GM04503 (cell line): ENCODE measurements at regions not wholly inside any gene's neighbourhood (a gene's known extent, or its start where the extent isn't known, plus 50 kb on each side); places are given as distances from the start of the nearest gene placed in this dataset.
"Not testable (repeated sequence)": the region's sequence is repeated elsewhere in the genome, so short reads cannot be mapped to it uniquely, and the experiment has no call there.

ENCODE experiments used
- DNase-seq: peaks from one replicate; pipeline ENCODE4 v3.0.0-alpha.2; 2012; ENCODE audit warnings: low read depth

DNA sequence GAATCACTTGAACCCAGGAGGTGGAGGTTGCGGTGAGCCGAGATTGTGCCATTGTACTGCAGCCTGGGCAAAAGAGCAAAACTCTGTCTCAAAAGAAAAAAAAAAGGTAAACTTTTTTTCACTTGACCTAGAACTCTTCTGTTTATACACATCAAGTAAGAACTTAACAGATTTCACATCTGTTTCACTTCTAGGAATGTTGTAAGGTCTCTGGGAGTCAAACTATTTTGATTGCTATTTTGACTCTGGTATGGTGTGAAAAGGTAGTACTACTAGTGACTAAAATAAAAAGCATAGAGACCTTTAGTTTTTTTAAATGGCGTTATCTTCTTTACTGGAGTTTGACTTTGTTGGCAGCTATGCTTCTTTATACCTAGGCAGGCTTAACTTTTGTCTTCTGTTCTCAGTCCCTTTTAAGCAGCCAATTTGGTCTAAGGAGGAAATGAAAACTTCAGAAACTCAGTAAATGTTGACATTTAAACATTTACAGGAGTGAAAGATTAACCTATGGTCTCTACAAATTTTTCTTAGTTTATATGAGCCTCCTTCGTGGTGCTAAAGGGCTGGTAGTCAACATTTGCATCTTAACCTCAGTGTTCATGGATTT lies 84.7 kb downstream of the METTL2B start:
- not testable (repeated sequence) for DNase-seq

DNA sequence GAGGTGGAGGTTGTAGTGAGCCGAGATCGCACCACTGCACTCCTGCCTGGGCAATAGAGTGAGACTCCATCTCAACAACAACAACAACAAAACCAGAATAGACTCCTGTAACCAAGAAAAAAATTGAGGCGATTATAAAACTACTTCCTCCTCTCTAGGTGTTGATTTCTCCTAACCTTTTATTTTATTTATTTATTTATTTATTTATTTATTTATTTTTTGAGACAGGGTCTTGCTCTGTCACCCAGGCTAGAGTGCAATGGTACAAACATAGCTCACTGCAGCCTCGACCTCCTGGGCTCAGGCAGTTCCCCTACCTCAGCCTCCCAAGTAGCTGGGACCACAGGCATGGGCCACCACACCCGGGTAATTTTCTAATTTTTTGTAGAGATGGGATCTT lies 86.2 kb downstream of the METTL2B start:
- DNase-seq, result not testable (repeated sequence)

DNA sequence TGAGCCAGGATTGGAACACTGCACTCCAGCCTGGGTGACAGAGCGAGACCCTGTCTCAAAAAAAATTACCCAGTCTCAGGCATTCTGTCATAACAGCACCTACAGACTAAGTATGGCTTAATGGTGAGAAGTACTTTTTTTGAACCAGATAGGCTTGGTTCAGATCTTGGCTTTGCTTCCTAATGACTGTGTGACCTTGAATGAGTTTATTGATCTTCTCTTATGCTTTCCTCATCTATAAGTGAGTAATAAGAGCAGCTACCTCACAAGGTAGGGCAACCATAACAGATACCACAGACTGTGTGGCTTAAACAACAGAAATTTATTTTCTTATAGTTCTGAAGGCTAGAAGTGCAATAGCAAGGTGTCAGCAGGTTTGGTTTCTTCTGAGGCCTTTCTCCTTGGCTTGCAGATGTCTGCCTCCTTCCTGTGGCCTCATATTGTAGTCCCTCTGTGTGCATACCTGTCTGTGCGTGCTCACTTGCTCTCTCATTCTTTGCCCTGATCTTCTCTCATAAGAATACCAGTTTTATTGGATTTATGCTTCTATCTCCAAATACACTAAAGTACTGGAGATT lies 87.7 kb downstream of the METTL2B start:
- DNase-seq, result not testable (repeated sequence)

DNA sequence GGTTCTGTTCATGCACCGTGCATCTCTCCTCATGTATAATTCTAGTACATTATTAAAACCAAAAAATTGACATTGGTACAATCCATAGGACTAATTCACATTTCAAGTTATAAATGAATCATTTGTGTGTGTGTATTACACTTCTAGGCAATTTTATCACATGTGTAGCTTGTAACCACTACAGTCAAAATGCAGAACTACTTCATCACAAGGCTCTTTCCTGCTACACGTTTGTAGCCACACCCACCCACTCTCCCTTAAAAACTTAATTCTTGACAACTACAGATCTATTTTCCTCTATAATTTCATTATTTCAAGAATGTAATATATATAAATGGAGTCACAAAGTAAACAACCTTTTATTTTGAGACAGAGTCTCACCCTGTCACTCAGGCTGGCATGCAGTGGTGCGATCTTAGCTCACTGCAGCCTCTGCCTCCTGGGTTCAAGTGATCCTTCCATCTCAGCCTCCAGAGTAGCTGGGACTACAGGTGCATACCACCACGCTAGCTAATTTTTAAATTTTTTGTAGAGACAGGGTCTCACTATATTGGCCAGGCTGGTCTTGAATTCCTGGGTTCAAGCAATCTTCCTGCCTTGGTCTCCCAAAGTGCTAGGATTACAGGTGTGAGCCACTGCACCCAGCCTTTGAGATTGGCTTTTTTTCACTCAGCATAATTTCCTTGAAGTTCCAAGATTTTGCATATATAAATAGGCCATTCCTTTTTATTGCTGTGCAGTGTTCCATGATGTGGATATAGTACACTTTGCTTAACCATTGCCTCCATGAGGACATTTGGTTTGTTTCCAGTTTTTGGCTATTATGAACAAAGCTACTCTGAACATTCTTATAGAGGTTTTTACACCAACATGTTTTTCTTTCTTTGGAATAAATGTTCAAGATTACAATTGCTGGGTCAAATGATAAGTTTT lies 88.7 kb downstream of the METTL2B start:
- DNase-seq, result not testable (repeated sequence)

DNA sequence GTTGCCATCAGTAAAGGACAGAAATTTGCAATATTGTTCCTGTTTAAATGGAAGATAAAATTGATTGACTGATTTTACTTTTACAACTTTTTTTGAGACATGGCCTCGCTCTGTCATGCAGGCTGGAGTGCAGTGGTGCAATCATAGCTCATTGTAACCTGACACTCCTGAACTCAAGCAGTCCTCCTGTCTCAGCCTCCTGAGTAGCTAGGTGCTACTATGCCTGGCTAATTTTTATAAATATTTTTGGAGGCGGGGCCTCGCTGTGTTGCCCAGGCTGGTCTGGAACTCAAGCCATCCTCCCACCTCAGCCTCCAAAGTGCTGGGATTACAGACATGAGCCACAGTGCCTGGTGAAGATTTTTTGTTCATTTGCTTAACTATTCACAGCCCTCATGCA lies 96.8 kb upstream of the GARIN1A start:
- not testable (repeated sequence) for DNase-seq

DNA sequence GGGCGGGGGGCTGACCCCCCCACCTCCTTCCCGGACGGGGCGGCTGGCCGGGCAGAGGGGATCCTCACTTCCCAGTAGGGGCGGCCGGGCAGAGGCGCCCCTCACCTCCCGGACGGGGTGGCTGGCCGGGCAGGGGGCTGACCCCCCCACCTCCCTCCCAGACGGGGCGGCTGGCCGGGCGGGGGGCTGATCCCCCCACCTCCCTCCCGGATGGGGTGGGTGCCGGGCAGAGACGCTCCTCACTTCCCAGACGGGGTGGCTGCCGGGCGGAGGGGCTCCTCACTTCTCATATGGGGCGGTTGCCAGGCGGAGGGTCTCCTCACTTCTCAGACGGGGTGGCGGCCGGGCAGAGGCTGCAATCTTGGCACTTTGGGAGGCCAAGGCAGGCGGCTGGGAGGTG lies 95.1 kb upstream of the GARIN1A start:
- DNase-seq, result not testable (repeated sequence)

DNA sequence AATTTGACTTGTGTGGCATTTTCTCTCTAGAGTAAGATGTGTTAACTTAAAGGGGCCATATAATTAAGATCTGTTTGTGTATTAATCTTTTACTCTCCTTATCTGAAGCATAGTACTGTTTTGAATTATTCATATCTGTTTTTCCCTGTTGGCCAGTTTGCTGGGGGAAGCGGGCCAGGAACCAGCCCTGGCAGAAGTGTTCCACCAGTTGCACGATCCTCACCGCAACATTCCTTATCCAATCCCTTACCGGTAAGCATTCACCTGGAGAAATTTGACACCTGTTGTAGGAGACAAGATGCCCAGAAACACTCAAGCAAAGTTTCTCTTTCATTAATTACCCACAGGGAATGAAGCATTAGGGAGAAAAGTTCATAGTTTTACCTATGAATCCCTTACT lies 92.2 kb upstream of the GARIN1A start:
- DNase-seq, result not testable (repeated sequence)

DNA sequence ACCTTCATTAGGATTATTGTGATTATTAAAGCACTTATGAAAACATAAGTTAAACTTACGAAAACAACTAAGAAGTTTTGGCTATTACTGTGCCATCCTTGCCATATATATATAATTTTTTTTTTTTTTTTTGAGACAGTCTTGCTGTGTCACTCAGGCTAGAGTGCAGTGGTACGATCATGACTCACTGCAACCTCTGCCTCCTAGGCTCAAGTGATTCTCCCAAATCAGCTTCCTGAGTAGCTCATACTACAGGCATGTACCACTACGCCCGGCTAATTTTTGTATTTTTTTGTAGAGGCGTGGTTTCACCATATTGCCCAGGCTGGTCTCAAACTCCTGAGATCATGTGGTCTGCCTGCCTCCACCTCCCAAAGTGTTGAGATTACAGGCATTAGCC lies 91.0 kb upstream of the GARIN1A start:
- peak; percentile 26 for DNase-seq

DNA sequence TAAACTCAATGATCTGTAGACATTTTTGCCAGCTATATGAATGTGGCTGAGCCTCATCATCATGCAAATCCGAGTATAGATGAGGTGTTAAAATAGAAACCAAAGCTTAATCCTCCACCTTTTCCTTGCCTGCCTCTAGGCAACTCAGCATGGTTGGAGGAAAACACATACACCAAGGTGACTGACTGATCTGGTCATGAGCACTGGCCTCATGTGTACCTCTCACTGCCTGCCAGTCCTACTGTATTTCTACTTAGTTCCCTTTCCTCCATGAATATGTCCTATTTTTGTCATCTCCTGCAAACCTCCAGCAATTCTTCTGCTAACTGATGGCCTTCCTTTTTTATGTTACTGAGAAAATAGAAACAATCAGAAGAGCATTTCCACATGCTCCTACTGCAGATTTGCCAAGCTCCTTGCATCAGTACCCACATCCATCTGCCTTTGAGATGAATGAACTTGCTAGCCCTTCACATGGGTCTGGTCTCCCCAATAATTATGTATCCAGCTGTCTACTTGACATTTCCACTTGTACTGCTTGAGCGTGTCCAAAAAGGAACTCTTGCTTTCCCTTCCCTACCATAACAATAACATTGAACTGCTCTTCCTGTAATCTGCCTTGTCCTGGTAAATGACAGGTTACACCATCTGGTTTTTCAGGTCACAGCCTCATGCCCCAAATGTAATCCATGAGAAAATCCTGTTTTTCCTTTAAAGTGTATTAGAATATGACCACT lies 90.1 kb upstream of the GARIN1A start:
- DNase-seq, result not testable (repeated sequence)

DNA sequence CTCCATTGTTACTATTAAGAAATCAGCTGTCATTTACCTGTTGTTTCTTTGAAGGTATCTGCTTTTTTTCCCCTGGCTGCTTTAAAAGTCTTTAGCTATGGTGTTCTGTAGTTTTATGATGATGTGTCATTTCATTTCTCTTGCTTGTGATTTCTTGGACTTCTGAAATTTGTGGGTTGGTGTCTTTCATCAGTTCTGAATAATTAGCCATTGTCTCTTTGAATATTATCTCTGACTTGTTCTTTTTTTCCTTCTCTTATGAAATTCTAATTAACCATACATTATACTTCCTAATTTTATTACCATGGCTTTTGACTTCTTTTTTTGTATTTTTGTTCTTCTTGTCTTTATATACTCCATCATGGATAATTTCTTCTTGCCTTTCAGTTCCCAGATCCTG lies 85.4 kb upstream of the GARIN1A start:
- DNase-seq, result not testable (repeated sequence)

DNA sequence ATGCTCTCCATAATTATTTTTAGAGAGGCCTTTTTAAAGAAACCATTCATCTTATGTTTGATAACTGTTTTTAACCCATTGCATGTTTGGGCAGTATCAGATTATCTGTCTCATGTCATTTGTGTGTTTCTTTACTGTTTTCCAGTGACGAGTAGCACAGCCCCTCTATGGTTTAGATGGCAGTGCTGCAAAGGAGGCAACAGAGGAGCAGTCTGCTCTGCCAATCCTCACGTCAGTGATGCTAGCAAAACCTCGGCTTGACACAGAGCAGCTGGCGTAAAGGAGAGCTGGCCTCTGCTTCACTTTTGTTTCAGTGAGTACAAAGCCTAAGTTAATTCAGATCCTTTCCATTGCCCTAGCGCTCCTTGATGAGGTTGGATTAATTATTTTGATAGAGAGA lies 80.4 kb upstream of the GARIN1A start:
- no peak for DNase-seq

DNA sequence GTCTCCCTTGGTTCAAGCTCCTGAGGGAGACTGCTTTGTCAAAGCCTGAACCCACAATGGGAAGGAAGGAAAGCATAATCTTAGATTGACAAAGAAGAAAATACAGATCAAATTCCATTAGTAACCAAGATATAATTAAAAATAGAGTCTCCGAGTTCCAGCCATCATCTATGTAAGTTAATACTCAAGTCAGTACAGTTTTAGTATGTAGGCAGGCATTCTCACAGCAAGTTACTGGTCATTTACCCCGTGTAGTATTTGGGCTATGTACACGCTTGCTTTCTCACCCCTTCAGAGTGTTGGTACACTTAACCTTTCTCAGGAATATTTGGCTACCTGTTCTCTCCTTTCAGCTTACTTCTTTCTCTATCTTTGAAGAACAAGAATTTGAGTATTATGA lies 79.9 kb upstream of the GARIN1A start:
- not testable (repeated sequence) for DNase-seq

DNA sequence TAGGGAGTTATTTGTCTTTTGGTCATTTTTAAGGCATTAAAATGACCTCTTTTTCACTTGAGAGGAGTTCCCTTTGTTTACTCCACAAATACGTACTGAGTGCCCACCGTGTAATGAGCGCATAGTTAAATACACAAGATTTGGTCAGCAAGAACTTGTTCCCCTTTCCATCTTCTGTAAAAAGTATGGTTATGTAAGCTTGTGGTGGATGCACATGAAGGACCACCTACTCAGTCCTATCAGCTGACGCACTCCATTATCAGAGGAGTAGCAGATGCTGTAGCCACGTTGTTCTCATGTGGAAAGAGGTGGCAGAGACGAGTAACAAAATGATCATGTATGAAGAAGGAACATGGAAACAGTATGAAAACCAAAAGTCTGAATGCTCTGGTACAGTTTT lies 78.0 kb upstream of the GARIN1A start:
- not testable (repeated sequence) for DNase-seq

DNA sequence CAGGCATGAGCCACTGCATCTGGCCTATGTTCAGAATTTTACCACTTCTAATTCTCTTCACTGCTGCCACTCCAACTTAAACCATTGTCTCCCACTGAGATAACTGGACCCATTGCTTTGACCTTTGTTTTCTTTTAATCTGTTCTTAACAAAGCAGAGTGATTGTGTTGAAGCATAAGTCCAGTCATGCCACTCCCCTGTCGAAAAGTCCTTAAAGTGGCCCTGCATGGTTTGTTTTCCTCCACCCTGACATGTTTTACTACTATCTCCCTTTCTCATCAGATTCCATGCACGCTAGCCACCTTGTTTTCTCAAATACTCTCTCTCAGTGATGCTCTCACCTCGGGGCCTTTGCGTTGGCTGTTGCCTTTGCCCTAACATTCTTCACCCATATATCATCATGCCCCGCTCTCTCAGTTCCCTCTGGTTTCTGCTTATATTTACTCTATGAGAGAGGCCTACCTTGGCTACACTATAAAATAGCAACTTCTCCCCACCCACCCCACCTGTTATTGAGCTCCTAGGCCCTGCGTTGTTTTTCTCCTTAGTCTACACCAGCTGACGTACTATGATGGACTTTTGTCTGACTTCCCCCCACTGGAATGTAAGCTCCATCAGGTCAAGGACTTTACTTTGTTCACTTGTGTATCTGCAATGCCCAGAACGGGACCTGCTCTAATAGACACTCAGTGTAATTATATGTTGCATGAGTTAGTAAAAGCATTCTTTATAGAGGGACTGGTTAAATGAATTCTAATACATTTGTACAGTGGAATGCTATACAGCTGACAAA lies 75.6 kb upstream of the GARIN1A start:
- DNase-seq, result not testable (repeated sequence)

DNA sequence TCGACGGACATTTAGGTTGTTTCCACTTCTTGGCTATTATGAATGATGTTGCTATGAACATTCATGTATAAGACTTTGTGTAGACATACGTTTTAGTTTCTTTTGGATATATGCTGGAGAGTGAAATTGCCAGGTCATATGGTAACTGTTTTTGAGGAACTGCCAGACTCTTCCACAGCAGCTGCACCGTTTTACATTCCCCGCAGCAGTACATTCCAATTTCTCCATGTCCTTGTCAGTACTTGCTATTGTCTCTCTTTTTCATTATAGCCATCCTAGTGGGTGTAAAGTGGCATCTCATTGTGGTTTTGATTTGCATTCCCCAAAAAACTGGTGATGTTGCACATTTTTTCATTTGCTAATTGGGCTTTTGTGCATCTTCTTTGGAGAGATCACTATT lies 73.1 kb upstream of the GARIN1A start:
- DNase-seq, result not testable (repeated sequence)

DNA sequence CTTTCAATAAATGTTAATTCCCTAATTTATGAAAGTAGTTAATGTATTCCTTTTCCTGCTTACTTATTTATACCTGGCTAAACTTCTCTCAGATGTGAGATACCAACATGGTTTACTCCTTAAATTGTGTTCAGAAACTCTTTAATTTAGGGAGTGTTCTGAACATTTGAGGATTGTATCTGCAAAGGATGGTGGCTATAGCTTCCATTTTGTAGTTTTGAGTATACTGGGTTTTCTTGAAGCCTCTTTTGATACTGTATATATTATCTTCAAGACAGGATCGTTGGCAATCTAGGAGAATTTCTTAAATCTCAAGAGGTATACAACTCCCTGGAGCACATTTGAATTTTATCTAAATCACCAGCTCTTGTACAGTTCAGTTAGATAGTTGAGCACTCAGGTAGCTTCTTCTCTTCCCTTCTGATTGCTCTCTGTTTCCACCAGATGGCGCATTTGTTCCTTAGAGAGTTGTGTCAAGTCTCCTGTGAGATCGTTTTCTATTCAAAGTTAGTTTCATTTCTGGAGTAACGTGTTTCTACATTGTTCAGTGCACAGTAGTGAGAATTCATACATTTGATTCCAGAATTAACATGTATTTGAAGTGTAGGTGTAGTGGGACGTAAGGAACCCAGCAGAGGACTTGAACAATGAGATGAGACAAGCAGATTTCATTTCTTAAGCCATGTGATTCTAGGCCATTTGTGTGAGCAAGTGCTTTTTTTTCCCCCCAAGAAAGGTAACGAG lies 63.2 kb upstream of the GARIN1A start:
- DNase-seq, result peak; percentile 15

DNA sequence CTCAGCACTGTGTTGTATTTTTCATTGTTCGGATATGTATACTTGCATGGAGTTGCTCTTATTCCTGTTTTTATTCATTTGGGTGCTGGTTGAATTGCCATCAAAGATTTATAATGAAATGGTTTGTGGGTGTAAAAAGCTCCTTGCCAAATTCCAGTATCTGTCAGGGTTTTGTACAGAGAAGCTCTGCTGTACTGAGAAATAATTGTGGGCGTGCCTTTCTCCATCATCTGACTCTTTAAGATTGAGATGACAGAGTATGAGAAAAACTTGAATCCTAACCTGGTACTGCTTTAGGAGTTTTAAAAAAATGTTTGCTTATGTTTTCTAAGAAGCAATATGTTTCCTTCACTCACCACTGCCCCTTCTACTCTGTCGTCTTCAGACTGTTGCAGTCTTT lies 58.7 kb upstream of the GARIN1A start:
- DNase-seq, result not testable (repeated sequence)

DNA sequence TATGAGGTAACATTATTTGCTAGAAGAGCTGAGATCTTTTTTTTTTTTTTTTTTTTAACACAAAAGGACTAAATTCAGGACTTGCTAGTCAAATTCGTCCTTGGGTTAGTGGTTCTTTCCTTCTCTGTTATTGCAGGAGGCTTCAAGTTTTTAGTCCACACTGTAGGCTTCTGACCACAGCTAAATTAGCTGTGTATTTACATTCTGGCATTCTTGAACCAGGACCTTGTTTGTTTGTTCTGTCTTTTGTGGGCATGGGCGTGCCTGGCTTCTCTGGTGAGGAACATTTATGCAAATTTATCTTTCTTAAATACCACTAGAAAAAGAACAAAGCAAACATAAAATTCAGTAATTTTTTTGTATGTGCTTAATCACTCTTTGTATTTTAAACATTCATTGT lies 57.3 kb upstream of the GARIN1A start:
- DNase-seq, result not testable (repeated sequence)

DNA sequence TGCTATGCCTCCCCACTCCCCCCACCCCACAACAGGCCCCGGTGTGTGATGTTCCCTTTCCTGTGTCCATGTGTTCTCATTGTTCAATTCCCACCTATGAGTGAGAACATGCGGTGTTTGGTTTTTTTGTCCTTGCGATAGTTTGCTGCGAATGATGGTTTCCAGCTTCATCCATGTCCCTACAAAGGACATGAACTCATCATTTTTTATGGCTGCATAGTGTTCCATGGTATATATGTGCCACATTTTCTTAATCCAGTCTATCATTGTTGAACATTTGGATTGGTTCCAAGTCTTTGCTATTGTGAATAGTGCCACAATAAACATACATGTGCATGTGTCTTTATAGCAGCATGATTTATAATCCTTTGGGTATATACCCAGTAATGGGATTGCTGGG lies 55.3 kb upstream of the GARIN1A start:
- not testable (repeated sequence) for DNase-seq
